Stomach (tissue), 4 donors: ENCODE measurements at regions not wholly inside any gene's neighbourhood (a gene's known extent, or its start where the extent isn't known, plus 50 kb on each side); places are given as distances from the start of the nearest gene placed in this dataset.

ENCODE experiments used
- CTCF ChIP-seq, 7 experiments: fragments of 450-650 bp in 4 of 7; fragments of 200-600 bp in 3 of 7; sonication (generic) in 3 of 7; IDR thresholded peaks; one replicate each; pipeline ENCODE4 v1.5.1; 2016 to 2019; ENCODE audit warnings: antibody characterized with exemption in 7 of 7, control low read depth in 2 of 7, mild to moderate bottlenecking in 1 of 7
- POLR2A ChIP-seq, 4 donors: fragments of 450-650 bp; IDR thresholded peaks; one replicate each; pipeline ENCODE4 v1.6.1; 2016; ENCODE audit warnings: antibody characterized with exemption in 4 of 4, control low read depth in 2 of 4, mild to moderate bottlenecking in 1 of 4, moderate library complexity in 1 of 4
- POLR2AphosphoS5 ChIP-seq, 3 donors: sonication (generic); formaldehyde crosslinking; IDR thresholded peaks; one replicate each; pipeline ENCODE4 v1.6.1; 2016; ENCODE audit warnings: antibody characterized with exemption in 3 of 3

- TF ChIP-seq POLR2AphosphoS5 (IDR thresholded peaks at IDR 0.05) (no peak), POLR2A (IDR thresholded peaks at IDR 0.05) (no peak), CTCF (IDR thresholded peaks at IDR 0.05) (no peak)
Observed at GRCh38 chr14:29410581-29410980, 517.1 kb downstream of the PRKD1 start.
